Osteoblast (primary cell): ENCODE measurements at regions not wholly inside any gene's neighbourhood (a gene's known extent, or its start where the extent isn't known, plus 50 kb on each side); places are given as distances from the start of the nearest gene placed in this dataset.

Source experiments
- DNase-seq: peaks from one replicate; pipeline ENCODE4 v3.0.0; 2011; ENCODE audit warnings: low spot score, mixed read lengths; ENCODE audit not compliant: insufficient read length; ENCODE audit errors: missing footprints
- H2AFZ ChIP-seq: 2 replicates; pipeline ENCODE4 v1.6.0; 2011; ENCODE audit warnings: mild to moderate bottlenecking, low read length
- H3K27ac ChIP-seq: 2 replicates; pipeline ENCODE4 v1.5.1; 2011; ENCODE audit warnings: mild to moderate bottlenecking, low read depth, low read length, moderate library complexity
- H3K27me3 ChIP-seq: 2 replicates; pipeline ENCODE4 v1.6.0; 2012; ENCODE audit warnings: mild to moderate bottlenecking, control low read depth, inconsistent platforms, low read length, moderate library complexity; ENCODE audit not compliant: insufficient read depth
- H3K36me3 ChIP-seq: 2 replicates; pipeline ENCODE4 v1.5.1; 2011; ENCODE audit warnings: mild to moderate bottlenecking, low read length, control low read depth, moderate library complexity; ENCODE audit not compliant: insufficient read depth
- H3K4me1 ChIP-seq: 2 replicates; pipeline ENCODE4 v1.5.1; 2011; ENCODE audit warnings: mild to moderate bottlenecking, low read length, control low read depth, moderate library complexity; ENCODE audit not compliant: insufficient read depth
- H3K4me2 ChIP-seq: 2 replicates; pipeline ENCODE4 v1.6.0; 2011; ENCODE audit warnings: mild to moderate bottlenecking, low read length; ENCODE audit not compliant: insufficient read depth
- H3K4me3 ChIP-seq: fragments of 200-600 bp; sonication (generic); 3 replicates; pipeline ENCODE4 v1.5.1; 2012; ENCODE audit warnings: mild to moderate bottlenecking, low read length, inconsistent platforms; ENCODE audit not compliant: insufficient read depth
- H3K79me2 ChIP-seq: 2 replicates; pipeline ENCODE4 v1.6.0; 2012; ENCODE audit warnings: mild to moderate bottlenecking, low read length, control low read depth, inconsistent platforms; ENCODE audit not compliant: insufficient read depth
- H3K9me3 ChIP-seq: 2 replicates; pipeline ENCODE4 v1.5.1; 2011; ENCODE audit warnings: low read depth, low read length, control low read depth
- H4K20me1 ChIP-seq: 2 replicates; pipeline ENCODE4 v1.6.0; 2012; ENCODE audit warnings: mild to moderate bottlenecking, low read length, control low read depth; ENCODE audit not compliant: insufficient read depth
- CTCF ChIP-seq: IDR thresholded peaks from 2 replicates; pipeline ENCODE4 v1.5.1; 2011; ENCODE audit warnings: mild to moderate bottlenecking, low read depth, low read length, moderate library complexity; ENCODE audit errors: extremely low read depth

- H3K27ac ChIP-seq: no peak overlapping the region
- H3K27me3 ChIP-seq: no peaks in the 10 kb centered on the region
- H3K79me2 ChIP-seq: no peaks in the 10 kb centered on the region
- no peak overlapping the region for H2AFZ ChIP-seq
- no peaks in the 10 kb centered on the region for H3K4me1 ChIP-seq
- H3K4me3 ChIP-seq: no peak overlapping the region
- no peaks in the 10 kb centered on the region for H4K20me1 ChIP-seq
- no peak overlapping the region for H3K4me2 ChIP-seq
- no peaks in the 10 kb centered on the region for H3K36me3 ChIP-seq
- H3K9me3 ChIP-seq: peaks cover 6% of the 10 kb centered on the region
- DNase-seq: no peak
- no peak for TF ChIP-seq CTCF
Observed at GRCh38 chr1:14039582-14040430, 339.8 kb downstream of the PRDM2 start.

GRCh38 chr1:14049965-14050364, 350.0 kb downstream of the PRDM2 start:
- Histone ChIP-seq H3K36me3 (no peaks in the 10 kb centered on the region), H2AFZ (no peak overlapping the region), H3K27me3 (no peaks in the 10 kb centered on the region), H3K4me2 (no peak overlapping the region), H3K4me1 (no peaks in the 10 kb centered on the region), H4K20me1 (no peaks in the 10 kb centered on the region), H3K79me2 (no peaks in the 10 kb centered on the region), H3K9me3 (no peaks in the 10 kb centered on the region), H3K27ac (no peak overlapping the region), H3K4me3 (no peak overlapping the region)
- TF ChIP-seq CTCF: no peak
- DNase-seq: no peak

- H3K27me3 ChIP-seq: no peaks in the 10 kb centered on the region
- H3K36me3 ChIP-seq: no peaks in the 10 kb centered on the region
- H3K9me3 ChIP-seq: no peaks in the 10 kb centered on the region
- no peaks in the 10 kb centered on the region for H4K20me1 ChIP-seq
- H3K4me2 ChIP-seq: no peak overlapping the region
- H3K27ac ChIP-seq: no peak overlapping the region
- no peaks in the 10 kb centered on the region for H3K4me1 ChIP-seq
- H2AFZ ChIP-seq: no peak overlapping the region
- H3K4me3 ChIP-seq: no peak overlapping the region
- TF ChIP-seq CTCF: no peak
- DNase-seq: no peak
- H3K79me2 ChIP-seq: no peaks in the 10 kb centered on the region
Observed at GRCh38 chr1:14055442-14056223, 355.6 kb downstream of the PRDM2 start.

GRCh38 chr1:14057640-14058039, 357.7 kb downstream of the PRDM2 start:
- DNase-seq: no peak
- H3K4me1 ChIP-seq: no peaks in the 10 kb centered on the region
- H3K79me2 ChIP-seq: no peaks in the 10 kb centered on the region
- no peaks in the 10 kb centered on the region for H3K36me3 ChIP-seq
- no peak overlapping the region for H2AFZ ChIP-seq
- H3K27me3 ChIP-seq: no peaks in the 10 kb centered on the region
- H3K4me3 ChIP-seq: no peak overlapping the region
- no peaks in the 10 kb centered on the region for H3K9me3 ChIP-seq
- H3K4me2 ChIP-seq: no peak overlapping the region
- no peaks in the 10 kb centered on the region for H4K20me1 ChIP-seq
- H3K27ac ChIP-seq: no peak overlapping the region
- TF ChIP-seq CTCF: no peak
